Stimulated activated effector memory CD8-positive, alpha-beta T cell treated with anti-CD3 and anti-CD28 coated beads, Interleukin-12 subunit alpha, Interleukin-12 subunit beta, amount 100 ng/mL, for 72 hours (primary cell): ENCODE measurements at regions not wholly inside any gene's neighbourhood (a gene's known extent, or its start where the extent isn't known, plus 50 kb on each side); places are given as distances from the start of the nearest gene placed in this dataset.
"Not testable (repeated sequence)": the region's sequence is repeated elsewhere in the genome, so short reads cannot be mapped to it uniquely, and the experiment has no call there.

ENCODE experiments used
- ATAC-seq: fragments of 150-1000 bp; cut with Tn5 transposase; 2 replicates; pipeline ENCODE4 v1.10.0; 2021
- DNase-seq, 2 donors: peaks; one replicate each; pipeline ENCODE4 v3.0.0; 2021 to 2022; ENCODE audit warnings: low spot score in 2 of 2
- H3K27ac Mint-ChIP-seq: one replicate; pipeline ENCODE4 v1.8.0; 2022; ENCODE audit warnings: mild to moderate bottlenecking, mixed read lengths
- H3K36me3 Mint-ChIP-seq: one replicate; pipeline ENCODE4 v1.8.0; 2022; ENCODE audit warnings: mild to moderate bottlenecking, mixed read lengths
- H3K4me1 Mint-ChIP-seq: one replicate; pipeline ENCODE4 v1.8.0; 2022; ENCODE audit warnings: mixed read lengths
- H3K4me3 Mint-ChIP-seq: one replicate; pipeline ENCODE4 v1.8.0; 2022; ENCODE audit warnings: mild to moderate bottlenecking, mixed read lengths
- H3K9me3 Mint-ChIP-seq: one replicate; pipeline ENCODE4 v1.8.0; 2022; ENCODE audit warnings: mixed read lengths

DNA sequence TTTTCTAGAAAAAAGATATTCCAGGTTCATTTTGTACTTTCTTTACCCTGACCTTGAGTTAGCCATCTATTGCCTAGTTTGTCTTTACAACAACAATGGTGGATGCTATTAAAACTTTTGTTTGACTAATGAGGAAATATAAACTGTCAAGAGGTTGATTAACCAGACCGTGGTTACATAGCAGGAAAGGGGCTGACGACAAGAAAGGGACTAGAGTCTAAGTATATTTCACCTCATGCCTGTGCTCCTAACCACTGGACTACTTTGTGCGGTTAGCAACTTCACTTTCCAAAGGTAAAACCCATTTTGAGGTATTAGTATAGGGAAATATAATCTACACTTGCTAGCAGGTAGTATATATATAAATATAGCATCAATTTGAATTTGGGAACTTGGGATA lies 327.1 kb downstream of the SATB1 start:
- Mint-ChIP-seq H3K36me3 (no peaks in the 10 kb centered on the region), H3K4me1 (peaks cover 13% of the 10 kb centered on the region), H3K27ac (no peak overlapping the region), H3K9me3 (peaks cover 4% of the 10 kb centered on the region), H3K4me3 (no peak overlapping the region)
- DNase-seq (no peak), ATAC-seq (no peak)

DNA sequence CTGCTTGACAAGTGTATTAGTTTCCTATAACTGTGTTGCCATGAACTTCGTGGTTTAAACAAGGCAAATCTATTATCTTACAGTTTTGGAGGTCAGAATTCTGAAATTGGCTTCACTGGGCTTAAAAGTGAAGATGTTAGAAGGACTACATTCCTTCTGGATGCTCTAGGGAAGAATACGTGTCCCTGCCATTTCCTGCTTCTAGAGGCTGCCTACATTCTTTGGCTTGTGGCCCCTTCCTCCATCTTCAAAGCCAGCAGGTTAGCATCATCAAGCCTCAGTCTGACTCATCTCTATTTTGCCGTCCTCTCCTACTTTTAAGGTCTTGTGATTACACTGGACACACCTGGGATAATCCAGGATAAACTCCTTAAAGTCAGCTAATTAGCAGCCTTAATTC lies 327.7 kb downstream of the SATB1 start:
- Mint-ChIP-seq H3K4me1 (peaks cover 13% of the 10 kb centered on the region), H3K4me3 (no peak overlapping the region), H3K36me3 (no peaks in the 10 kb centered on the region), H3K9me3 (peaks cover 4% of the 10 kb centered on the region), H3K27ac (no peak overlapping the region)
- ATAC-seq, result no peak
- no peak for DNase-seq

DNA sequence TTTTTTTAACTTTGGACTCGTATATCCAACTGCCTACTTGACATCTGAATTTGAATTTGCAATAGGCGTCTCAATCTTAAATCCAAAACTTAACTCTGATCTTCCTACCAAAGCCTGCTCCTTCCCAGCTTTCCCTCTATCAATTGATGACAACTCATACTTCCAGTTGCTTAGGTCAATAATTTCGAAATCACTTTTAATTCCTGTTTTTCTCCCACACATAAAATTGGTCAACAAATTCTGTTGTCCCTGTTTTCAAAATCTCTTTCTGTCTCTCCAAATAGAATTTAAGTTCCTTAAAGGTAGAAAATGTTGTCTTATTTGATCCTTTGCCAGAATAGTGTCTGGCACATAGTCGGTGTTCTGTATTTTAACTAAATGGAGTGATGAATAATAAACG lies 332.4 kb downstream of the SATB1 start:
- H3K27ac Mint-ChIP-seq, result no peak overlapping the region
- H3K4me1 Mint-ChIP-seq, result peaks cover 4% of the 10 kb centered on the region
- peaks cover 2% of the 10 kb centered on the region for H3K9me3 Mint-ChIP-seq
- H3K36me3 Mint-ChIP-seq, result no peaks in the 10 kb centered on the region
- H3K4me3 Mint-ChIP-seq, result no peak overlapping the region
- ATAC-seq, result no peak
- DNase-seq, result no peak

DNA sequence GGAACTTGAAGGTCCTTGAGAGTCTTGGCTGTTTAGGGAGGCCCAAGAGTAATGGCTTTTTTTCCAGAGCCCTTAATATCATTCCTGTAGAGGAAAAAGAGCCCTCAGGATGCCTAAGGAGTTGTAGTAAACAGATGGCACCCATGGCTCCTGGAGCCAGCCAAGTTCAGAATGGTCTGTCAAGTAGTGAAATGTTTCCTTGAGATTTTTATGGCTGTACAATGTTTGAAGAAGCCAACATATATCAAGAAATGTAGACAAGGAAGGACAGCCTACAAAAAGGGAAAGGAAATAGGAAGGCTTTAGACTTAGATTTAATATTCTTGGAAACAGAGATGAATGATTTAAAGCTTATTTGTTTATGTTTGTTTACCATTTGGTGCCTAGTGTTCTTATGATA lies 334.8 kb downstream of the SATB1 start:
- Mint-ChIP-seq H3K9me3 (no peaks in the 10 kb centered on the region), H3K4me1 (peaks cover 6% of the 10 kb centered on the region)

DNA sequence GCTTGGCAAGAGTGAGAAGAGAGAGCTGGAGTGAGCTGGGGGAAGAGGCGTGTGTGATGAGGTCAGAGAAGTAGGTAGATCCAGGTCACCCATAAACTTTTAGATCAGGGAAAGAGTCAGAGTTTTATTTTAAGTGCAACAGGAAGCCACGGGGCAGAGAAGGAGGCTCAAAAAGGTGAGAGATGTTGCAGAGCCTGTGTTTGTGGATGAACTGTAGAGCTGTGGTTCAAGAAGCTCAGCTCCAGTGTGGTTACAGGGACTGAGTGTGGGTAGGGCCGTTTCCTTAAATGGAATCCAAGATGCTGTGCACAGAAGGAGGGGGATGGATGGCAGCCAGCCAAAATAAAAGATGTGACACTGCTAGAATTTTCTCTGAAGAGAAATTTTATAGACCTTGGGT lies 337.2 kb downstream of the SATB1 start:
- Mint-ChIP-seq H3K36me3 (no peaks in the 10 kb centered on the region), H3K4me1 (peaks cover 6% of the 10 kb centered on the region), H3K9me3 (no peaks in the 10 kb centered on the region), H3K4me3 (no peak overlapping the region), H3K27ac (no peak overlapping the region)
- ATAC-seq (peak; percentile 77), DNase-seq (no peak)

More for the DNA sequence above, 334.8 kb downstream of the SATB1 start:
- Mint-ChIP-seq H3K36me3 (no peaks in the 10 kb centered on the region), H3K27ac (no peak overlapping the region), H3K4me3 (no peak overlapping the region)
- DNase-seq, result no peak
- ATAC-seq, result no peak

DNA sequence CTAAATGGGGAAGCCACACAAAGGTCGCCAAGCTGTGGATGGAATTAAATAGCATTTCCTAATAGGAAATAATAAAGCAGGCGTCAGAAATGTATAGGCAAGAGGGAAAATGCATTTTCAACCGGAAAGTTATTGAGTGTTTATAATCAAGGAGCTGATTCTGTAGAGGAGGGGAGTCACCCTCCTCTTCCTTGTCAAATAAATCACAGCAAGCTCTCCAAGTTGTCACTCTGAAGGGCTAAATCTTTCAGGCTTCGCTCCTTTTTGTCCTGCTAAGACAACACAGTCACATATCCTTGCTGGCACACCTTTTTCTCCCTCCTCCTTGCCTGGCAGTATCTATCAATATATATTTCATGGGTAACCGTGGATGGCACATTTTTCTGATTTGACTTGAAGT lies 338.4 kb downstream of the SATB1 start:
- ATAC-seq, result no peak

DNA sequence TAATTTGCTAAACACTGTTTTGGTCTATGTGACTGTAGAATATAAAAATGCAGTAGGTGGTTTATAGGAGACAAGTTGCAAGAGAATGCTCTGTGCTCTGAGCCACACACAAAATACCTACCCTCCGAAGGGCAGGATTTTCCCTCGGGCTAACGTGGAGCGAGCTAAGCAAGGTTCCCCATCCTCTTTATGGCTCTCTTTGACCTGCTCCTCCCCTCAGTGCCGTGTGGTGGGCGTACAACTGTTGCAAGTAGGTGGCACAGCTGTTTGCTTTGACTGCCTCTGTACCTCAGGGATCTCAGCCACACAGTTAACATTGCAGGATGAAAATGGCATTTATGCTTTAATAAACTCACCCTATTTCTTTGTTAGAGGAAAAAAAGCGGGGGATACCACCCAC lies 339.1 kb downstream of the SATB1 start:
- peaks cover 6% of the 10 kb centered on the region for H3K4me1 Mint-ChIP-seq
- DNase-seq (no peak), ATAC-seq (no peak)
- H3K36me3 Mint-ChIP-seq, result no peaks in the 10 kb centered on the region
- no peak overlapping the region for H3K27ac Mint-ChIP-seq
- no peak overlapping the region for H3K4me3 Mint-ChIP-seq
- no peaks in the 10 kb centered on the region for H3K9me3 Mint-ChIP-seq

More for the DNA sequence above, 338.4 kb downstream of the SATB1 start:
- no peaks in the 10 kb centered on the region for H3K36me3 Mint-ChIP-seq
- peaks cover 6% of the 10 kb centered on the region for H3K4me1 Mint-ChIP-seq
- H3K4me3 Mint-ChIP-seq, result no peak overlapping the region
- DNase-seq, result no peak
- no peaks in the 10 kb centered on the region for H3K9me3 Mint-ChIP-seq
- no peak overlapping the region for H3K27ac Mint-ChIP-seq

DNA sequence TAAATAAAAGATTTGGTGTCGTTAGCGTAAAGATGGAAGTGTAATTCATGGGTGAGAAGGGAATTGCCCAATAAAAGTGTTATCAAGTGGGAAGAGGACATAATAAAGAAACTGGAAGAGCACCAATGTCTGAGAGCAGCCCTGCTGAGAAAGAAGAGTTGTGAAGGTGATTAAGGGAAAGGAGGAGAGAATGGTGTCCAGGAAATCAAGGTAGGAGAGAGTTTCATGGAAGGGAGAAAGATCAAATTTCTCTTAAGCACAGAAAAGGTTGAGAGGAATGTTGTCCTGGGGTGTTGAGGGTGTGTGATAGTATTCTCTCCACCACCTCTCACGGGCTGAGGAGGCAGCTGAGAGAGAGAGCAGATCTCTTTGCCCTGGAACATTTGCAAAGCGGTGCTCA lies 339.7 kb downstream of the SATB1 start:
- H3K9me3 Mint-ChIP-seq, result no peaks in the 10 kb centered on the region
- no peak for ATAC-seq
- no peaks in the 10 kb centered on the region for H3K36me3 Mint-ChIP-seq
- H3K4me1 Mint-ChIP-seq, result peaks cover 6% of the 10 kb centered on the region
- no peak overlapping the region for H3K4me3 Mint-ChIP-seq
- DNase-seq, result no peak
- no peak overlapping the region for H3K27ac Mint-ChIP-seq

DNA sequence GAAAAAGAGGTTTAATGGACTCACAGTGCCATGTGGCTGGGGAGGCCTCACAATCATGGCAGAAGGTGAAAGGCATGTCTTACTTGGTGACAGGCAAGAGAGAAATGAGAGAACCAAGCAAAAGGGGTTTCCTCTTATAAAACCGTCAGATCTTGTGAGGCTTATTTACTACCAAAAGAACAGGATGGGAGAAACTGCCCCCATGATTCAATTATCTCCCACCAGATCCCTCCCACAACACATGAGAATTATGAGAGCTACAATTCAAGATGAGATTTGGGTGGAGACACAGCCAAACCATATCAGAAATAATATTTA lies 340.8 kb upstream of the TBC1D5 start:
- not testable (repeated sequence) for H3K9me3 Mint-ChIP-seq, H3K36me3 Mint-ChIP-seq, H3K4me3 Mint-ChIP-seq, ATAC-seq, H3K27ac Mint-ChIP-seq, H3K4me1 Mint-ChIP-seq, DNase-seq

DNA sequence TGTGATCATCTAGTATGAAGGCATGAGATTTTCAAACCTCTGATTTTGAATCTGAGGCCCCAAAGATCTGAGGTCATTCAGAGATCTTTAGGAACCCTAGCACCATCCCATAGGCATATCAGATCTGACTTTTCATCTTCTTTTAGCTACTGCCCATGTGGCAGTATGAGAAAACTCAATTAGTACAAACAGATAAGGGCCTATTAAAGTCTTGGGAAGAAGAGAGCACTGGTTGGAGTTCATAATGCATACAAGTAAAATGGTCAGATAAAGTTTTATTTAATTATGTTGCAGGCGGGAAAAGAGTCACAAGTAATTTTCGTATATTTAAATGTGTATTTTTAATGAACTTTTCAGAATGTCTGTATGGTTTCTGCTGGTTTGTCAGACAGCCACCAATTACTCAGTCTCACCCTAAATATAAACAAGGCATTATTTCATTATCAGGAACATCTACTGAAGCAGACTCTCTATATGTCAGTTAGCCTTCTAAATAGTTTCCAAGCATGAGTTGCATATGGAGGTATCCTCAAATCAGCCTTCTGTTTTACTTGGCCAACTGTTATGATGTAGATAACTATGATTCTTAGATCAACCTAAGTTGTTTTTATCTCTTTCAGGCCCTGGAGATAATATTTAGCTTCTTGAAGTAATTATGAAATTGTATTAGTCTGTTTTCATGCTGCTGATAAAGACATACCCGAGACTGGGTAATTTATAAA lies 340.3 kb upstream of the TBC1D5 start:
- Mint-ChIP-seq H3K27ac (no peak overlapping the region), H3K4me1 (peaks cover 2% of the 10 kb centered on the region), H3K36me3 (no peaks in the 10 kb centered on the region), H3K9me3 (no peaks in the 10 kb centered on the region), H3K4me3 (no peak overlapping the region)
- DNase-seq, result no peak
- no peak for ATAC-seq

DNA sequence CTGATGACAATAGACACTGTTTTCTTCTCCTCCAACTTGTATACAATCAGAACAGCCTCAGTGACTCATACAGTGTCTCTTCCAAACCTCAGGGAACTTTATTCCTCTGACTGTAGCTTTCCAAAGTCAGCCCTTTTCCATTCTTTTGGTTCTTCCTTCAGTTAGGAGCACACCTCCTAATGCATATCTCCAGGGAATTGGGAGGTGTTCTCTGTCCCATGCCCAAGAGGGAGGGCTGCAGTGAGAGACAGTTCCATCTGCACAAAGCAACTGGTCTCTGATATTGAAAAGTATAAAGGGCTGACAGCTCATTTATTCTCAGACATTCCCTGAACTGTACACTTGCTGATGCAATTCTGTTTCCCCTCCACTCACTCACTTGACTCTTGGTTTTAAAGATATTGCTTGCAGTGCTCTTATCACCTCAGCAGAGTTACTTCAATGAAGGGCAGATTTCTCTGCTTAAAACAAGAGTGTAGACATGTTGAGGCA lies 337.8 kb upstream of the TBC1D5 start:
- Mint-ChIP-seq H3K4me3 (no peak overlapping the region), H3K36me3 (no peaks in the 10 kb centered on the region), H3K27ac (no peak overlapping the region), H3K4me1 (peaks cover 5% of the 10 kb centered on the region), H3K9me3 (no peaks in the 10 kb centered on the region)
- ATAC-seq (no peak), DNase-seq (no peak)

DNA sequence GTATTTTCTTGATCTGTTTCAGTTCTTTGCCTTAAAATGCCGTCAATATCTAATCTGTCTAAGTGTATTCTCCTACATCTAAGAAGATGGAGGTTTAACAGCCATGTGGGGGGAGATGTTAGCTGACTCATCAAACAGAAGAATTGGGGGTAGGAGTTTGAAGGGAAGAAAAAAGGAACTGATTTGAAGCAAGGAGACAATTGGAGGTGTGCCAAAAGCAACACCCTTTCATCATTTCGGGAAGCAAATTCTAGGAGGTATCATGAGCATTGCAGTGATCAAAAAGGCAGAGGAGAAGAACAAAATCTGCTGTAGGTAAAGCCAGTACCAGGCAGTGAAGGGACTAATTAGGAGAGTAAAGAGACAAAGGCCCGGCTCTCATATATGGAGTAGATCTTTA lies 337.3 kb upstream of the TBC1D5 start:
- DNase-seq, result no peak
- Mint-ChIP-seq H3K27ac (no peak overlapping the region), H3K36me3 (no peaks in the 10 kb centered on the region), H3K4me1 (peaks cover 5% of the 10 kb centered on the region), H3K4me3 (no peak overlapping the region), H3K9me3 (no peaks in the 10 kb centered on the region)
- no peak for ATAC-seq

DNA sequence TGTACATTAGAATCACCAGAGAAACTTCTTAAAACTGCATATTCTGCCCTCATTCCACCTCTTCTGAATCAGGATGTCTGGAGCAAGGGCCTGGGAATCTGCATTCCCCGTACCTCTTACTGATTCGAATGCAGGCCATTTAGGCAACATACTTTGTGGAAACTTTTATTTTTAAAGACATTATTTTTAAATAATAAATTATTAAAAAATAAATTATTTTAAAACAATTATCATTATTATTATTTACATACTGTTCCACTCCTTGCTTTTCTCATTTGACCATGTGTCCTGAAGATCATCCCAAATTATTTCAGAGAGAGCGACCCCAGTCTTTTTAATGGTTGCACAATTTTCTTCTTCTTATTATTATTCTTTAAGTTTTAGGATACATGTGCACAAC lies 336.6 kb upstream of the TBC1D5 start:
- no peak for DNase-seq
- Mint-ChIP-seq H3K27ac (no peak overlapping the region), H3K4me1 (peaks cover 5% of the 10 kb centered on the region), H3K9me3 (no peaks in the 10 kb centered on the region), H3K36me3 (no peaks in the 10 kb centered on the region), H3K4me3 (no peak overlapping the region)
- ATAC-seq, result no peak

DNA sequence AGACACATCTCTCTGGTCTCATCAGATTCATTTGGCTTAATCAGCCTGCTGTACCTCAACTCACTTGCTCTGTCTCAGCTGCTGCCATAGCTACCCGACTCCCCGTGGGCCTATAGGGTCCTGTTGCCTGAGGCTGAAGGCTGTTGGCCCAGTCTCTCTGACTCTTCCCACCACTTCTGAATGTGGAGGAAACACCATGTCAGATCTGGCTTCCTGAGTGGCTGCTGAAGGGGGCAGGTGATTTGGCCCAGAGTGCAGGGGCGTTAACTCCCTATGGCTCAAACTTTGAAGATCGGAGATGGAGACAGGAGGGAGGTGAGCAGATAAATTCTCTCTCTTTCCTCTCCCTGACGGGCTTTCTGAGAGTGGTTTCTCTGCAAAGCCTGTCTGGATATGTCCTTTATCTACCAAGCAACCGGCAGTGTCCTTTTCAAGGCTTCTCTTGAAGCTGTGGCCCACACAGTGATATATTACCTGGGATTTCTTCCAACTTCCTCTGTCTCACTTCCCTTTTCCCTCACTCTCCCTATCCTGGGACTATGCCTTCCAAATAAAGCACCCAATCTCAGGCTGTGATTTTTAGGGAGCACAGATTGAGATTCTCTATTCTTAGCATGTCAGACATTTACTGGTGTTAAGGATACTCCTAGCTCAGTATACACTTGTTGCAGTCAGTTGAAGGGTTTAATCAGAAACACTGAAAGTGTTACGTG lies 334.9 kb upstream of the TBC1D5 start:
- ATAC-seq (no peak), DNase-seq (no peak)
- Mint-ChIP-seq H3K4me3 (no peak overlapping the region), H3K9me3 (no peaks in the 10 kb centered on the region), H3K4me1 (peaks cover 5% of the 10 kb centered on the region), H3K27ac (no peak overlapping the region), H3K36me3 (no peaks in the 10 kb centered on the region)

DNA sequence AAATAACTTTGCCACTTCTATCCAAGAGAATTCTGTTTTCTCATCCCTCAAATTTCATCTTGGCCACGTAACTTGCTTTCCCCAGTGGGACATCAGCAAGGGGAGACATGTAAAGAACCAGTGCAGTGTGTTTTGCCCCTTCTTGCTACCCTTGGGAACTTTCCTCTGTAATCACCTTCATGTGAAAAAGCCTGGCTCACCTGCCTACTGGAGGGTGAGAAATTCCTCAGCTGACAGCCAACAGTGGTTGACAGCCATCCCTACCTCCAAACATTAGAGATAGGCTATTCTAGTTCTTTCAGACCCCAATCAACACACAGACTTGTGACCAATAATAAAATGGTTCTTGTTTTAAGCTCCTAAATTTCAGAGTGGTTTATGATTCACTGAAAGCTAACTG lies 333.9 kb upstream of the TBC1D5 start:
- ATAC-seq (no peak), DNase-seq (no peak)
- Mint-ChIP-seq H3K36me3 (no peaks in the 10 kb centered on the region), H3K4me3 (no peak overlapping the region), H3K9me3 (no peaks in the 10 kb centered on the region), H3K27ac (no peak overlapping the region), H3K4me1 (peaks cover 5% of the 10 kb centered on the region)

DNA sequence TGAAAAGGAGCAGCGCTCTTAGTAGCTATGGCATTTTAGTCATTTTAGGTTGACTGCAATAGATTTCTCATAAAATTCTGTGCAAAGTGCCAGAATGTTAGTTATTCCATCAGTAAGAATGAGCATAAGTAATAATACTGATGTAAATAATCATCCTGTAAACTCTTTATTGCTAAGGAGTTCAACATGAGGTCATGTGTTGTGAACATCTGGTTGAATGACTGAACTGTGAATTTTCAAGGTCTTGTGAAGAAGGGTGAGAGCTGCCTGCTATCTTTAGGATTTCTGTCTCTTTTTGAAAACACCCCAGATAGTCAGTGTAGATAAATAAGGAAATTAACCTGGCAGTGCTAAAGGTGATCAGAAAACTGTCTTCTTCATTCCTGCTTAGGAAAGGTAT lies 333.4 kb upstream of the TBC1D5 start:
- H3K4me1 Mint-ChIP-seq, result peaks cover 5% of the 10 kb centered on the region
- no peaks in the 10 kb centered on the region for H3K9me3 Mint-ChIP-seq
- ATAC-seq, result no peak

More for the DNA sequence above, 333.4 kb upstream of the TBC1D5 start:
- DNase-seq, result no peak
- Mint-ChIP-seq H3K36me3 (no peaks in the 10 kb centered on the region), H3K4me3 (no peak overlapping the region), H3K27ac (no peak overlapping the region)
